Liver (tissue), 8 donors: ENCODE measurements at regions not wholly inside any gene's neighbourhood (a gene's known extent, or its start where the extent isn't known, plus 50 kb on each side); places are given as distances from the start of the nearest gene placed in this dataset.

Experiments
- DNase-seq: peaks from one replicate; pipeline ENCODE4 v3.0.0-alpha.2; 2017; ENCODE audit warnings: low spot score
- H3K27ac ChIP-seq, 2 donors: one replicate each; pipeline ENCODE4 v1.7.0; 2013; ENCODE audit warnings: inconsistent platforms in 2 of 2, low read length in 2 of 2, control low read depth in 1 of 2, low read depth in 1 of 2, mild to moderate bottlenecking in 1 of 2
- H3K27me3 ChIP-seq, 4 donors: one replicate each; pipeline versions ENCODE4 v1.6.1 to v1.7.0; 2013; ENCODE audit warnings: low read length in 3 of 4, inconsistent platforms in 1 of 4, mild to moderate bottlenecking in 1 of 4, moderate library complexity in 1 of 4; ENCODE audit not compliant: control insufficient read depth in 4 of 4, insufficient read depth in 4 of 4
- H3K36me3 ChIP-seq, 4 donors: one replicate each; pipeline versions ENCODE4 v1.6.1 to v1.7.0; 2013; ENCODE audit warnings: low read length in 3 of 4, mild to moderate bottlenecking in 3 of 4, low read depth in 1 of 4, moderate library complexity in 1 of 4; ENCODE audit not compliant: control insufficient read depth in 4 of 4, insufficient read depth in 3 of 4
- H3K4me1 ChIP-seq, 4 donors: one replicate each; pipeline versions ENCODE4 v1.6.1 to v1.7.0; 2013; ENCODE audit warnings: low read length in 3 of 4, mild to moderate bottlenecking in 3 of 4, moderate library complexity in 1 of 4; ENCODE audit not compliant: control insufficient read depth in 4 of 4, insufficient read depth in 4 of 4
- H3K4me3 ChIP-seq, 3 donors: one replicate each; pipeline versions ENCODE4 v1.6.1 to v1.7.0; 2013; ENCODE audit warnings: low read length in 3 of 3, control low read depth in 1 of 3, low read depth in 1 of 3, mild to moderate bottlenecking in 1 of 3
- H3K9ac ChIP-seq, 2 donors: one replicate each; pipeline ENCODE4 v1.7.0; 2013; ENCODE audit warnings: low read length in 2 of 2, mild to moderate bottlenecking in 2 of 2, moderate library complexity in 2 of 2, control low read depth in 1 of 2, low read depth in 1 of 2
- H3K9me3 ChIP-seq, 4 donors: one replicate each; pipeline versions ENCODE4 v1.6.1 to v1.7.0; 2013; ENCODE audit warnings: low read length in 3 of 4; ENCODE audit not compliant: control insufficient read depth in 4 of 4
- EGR1 ChIP-seq, 2 donors: IDR thresholded peaks; 2 replicates each; pipeline ENCODE4 v1.6.1; 2016 to 2018; ENCODE audit warnings: antibody characterized with exemption in 2 of 2, low read depth in 2 of 2
- FOXA1 ChIP-seq: IDR thresholded peaks from 2 replicates; pipeline ENCODE4 v1.6.1; 2016; ENCODE audit warnings: antibody characterized with exemption
- FOXA2 ChIP-seq: IDR thresholded peaks from 2 replicates; pipeline ENCODE4 v1.6.1; 2016; ENCODE audit warnings: antibody characterized with exemption
- GABPA ChIP-seq, 2 donors: IDR thresholded peaks in 1 of 2; conservative IDR thresholded peaks in 1 of 2; 2 replicates each; pipeline ENCODE4 v1.6.1; 2016; ENCODE audit warnings: antibody characterized with exemption in 2 of 2, mild to moderate bottlenecking in 1 of 2, moderate library complexity in 1 of 2
- HNF4A ChIP-seq, 2 donors: conservative IDR thresholded peaks; 2 replicates each; pipeline ENCODE4 v1.6.1; 2016; ENCODE audit warnings: antibody characterized with exemption in 2 of 2, mild to moderate bottlenecking in 2 of 2
- JUND ChIP-seq, 2 donors: IDR thresholded peaks; 2 replicates each; pipeline ENCODE4 v1.6.1; 2016; ENCODE audit warnings: antibody characterized with exemption in 2 of 2
- NR2F2 ChIP-seq: IDR thresholded peaks from 2 replicates; pipeline ENCODE4 v1.6.1; 2016; ENCODE audit warnings: antibody characterized with exemption
- RAD21 ChIP-seq, 2 donors: IDR thresholded peaks; 2 replicates each; pipeline ENCODE4 v1.6.1; 2016; ENCODE audit warnings: antibody characterized with exemption in 2 of 2, mild to moderate bottlenecking in 2 of 2
- RXRA ChIP-seq, 2 donors: IDR thresholded peaks; 2 replicates each; pipeline ENCODE4 v1.6.1; 2017 to 2018; ENCODE audit warnings: antibody characterized with exemption in 2 of 2, mild to moderate bottlenecking in 1 of 2
- SP1 ChIP-seq: IDR thresholded peaks from 2 replicates; pipeline ENCODE4 v1.6.1; 2018; ENCODE audit warnings: antibody characterized with exemption, mild to moderate bottlenecking
- TAF1 ChIP-seq: conservative IDR thresholded peaks from 2 replicates; pipeline ENCODE4 v1.6.1; 2016; ENCODE audit warnings: antibody characterized with exemption, mild to moderate bottlenecking
- YY1 ChIP-seq: IDR thresholded peaks from 2 replicates; pipeline ENCODE4 v1.6.1; 2016; ENCODE audit warnings: antibody characterized with exemption, mild to moderate bottlenecking
- WGBS: extraction: QIAGEN DNeasy Blood & Tissue Kit; methylation state at CpG from one replicate; pipeline ENCODE4 v1.1.7; 2013; 5-methylcytosine and 5-hydroxymethylcytosine counted together
- TF ChIP-seq, protein P1 (sequence below): IDR thresholded peaks from 2 replicates; pipeline ENCODE4 v1.6.1; 2016; ENCODE audit warnings: antibody characterized with exemption, mild to moderate bottlenecking
- TF ChIP-seq, protein P2 (sequence below): IDR thresholded peaks from 2 replicates; pipeline ENCODE4 v1.6.1; 2016; ENCODE audit warnings: antibody characterized with exemption
- TF ChIP-seq, protein P3 (sequence below): fragments of 150-350 bp; IDR thresholded peaks from 2 replicates; pipeline ENCODE4 v1.5.1; 2017; ENCODE audit warnings: improper control_type of control experiment, low read depth, low read length; ENCODE audit not compliant: missing input control
- TF ChIP-seq, protein P4 (sequence below): IDR thresholded peaks from 2 replicates; pipeline ENCODE4 v1.6.1; 2016; ENCODE audit warnings: antibody characterized with exemption
- TF ChIP-seq, protein P5 (sequence below): IDR thresholded peaks from 2 replicates; pipeline ENCODE4 v1.6.1; 2016; ENCODE audit warnings: antibody characterized with exemption
- donor health status: healthy.
- donor health status: healthy.
- donor health status: healthy.
- donor health status: healthy.
- donor health status: healthy.

DNA sequence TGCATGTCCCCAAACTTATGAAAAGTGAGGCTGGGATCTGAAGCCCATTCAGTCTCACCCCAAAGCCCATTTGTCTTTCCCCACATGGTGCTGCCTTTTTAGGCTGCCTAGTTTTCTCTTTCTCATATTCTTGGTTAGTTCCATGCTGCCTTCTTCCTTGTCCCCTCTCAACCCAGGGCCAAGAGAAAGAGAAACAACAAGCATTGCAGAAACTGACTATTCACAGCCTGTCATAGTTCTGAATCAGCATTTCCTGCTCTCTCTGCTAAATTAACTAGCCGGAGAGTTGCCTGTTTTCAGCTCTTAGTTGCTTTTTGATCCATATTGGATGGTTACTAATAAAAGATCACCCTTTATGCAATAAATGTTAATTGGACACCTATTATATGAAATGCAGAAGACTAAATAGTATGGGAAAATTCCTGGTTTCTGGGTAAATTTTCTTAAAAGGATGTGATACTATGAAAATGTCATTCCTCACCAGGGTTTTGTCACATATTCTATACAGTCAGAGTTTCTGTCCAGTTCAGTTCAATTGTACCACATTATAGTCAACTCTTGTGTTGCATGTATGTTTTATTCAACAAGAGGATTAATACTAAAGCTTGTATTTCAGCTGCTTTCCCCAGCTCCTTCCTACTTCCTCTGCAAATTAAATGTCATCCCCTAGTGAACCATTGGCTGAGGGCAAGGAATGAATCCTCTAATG lies 246.5 kb downstream of the GALR1 start:
- Histone ChIP-seq H3K27ac (no peak overlapping the region), H3K9ac (no peak overlapping the region), H3K9me3 (no peaks in the 10 kb centered on the region), H3K4me3 (no peak overlapping the region), H3K4me1 (peaks cover 0 to 2% (median 0%) of the 10 kb centered on the region in 4 donors), H3K36me3 (no peaks in the 10 kb centered on the region), H3K27me3 (no peaks in the 10 kb centered on the region)
- DNase-seq, result no peak
- TF ChIP-seq, protein P1, sequence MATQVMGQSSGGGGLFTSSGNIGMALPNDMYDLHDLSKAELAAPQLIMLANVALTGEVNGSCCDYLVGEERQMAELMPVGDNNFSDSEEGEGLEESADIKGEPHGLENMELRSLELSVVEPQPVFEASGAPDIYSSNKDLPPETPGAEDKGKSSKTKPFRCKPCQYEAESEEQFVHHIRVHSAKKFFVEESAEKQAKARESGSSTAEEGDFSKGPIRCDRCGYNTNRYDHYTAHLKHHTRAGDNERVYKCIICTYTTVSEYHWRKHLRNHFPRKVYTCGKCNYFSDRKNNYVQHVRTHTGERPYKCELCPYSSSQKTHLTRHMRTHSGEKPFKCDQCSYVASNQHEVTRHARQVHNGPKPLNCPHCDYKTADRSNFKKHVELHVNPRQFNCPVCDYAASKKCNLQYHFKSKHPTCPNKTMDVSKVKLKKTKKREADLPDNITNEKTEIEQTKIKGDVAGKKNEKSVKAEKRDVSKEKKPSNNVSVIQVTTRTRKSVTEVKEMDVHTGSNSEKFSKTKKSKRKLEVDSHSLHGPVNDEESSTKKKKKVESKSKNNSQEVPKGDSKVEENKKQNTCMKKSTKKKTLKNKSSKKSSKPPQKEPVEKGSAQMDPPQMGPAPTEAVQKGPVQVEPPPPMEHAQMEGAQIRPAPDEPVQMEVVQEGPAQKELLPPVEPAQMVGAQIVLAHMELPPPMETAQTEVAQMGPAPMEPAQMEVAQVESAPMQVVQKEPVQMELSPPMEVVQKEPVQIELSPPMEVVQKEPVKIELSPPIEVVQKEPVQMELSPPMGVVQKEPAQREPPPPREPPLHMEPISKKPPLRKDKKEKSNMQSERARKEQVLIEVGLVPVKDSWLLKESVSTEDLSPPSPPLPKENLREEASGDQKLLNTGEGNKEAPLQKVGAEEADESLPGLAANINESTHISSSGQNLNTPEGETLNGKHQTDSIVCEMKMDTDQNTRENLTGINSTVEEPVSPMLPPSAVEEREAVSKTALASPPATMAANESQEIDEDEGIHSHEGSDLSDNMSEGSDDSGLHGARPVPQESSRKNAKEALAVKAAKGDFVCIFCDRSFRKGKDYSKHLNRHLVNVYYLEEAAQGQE, result no peak
- TF ChIP-seq FOXA2 (no peak), RXRA (IDR thresholded peaks at IDR 0.05) (no peak)
- WGBS, result 48% methylated on average over 1 of the region's 1 CpG

DNA sequence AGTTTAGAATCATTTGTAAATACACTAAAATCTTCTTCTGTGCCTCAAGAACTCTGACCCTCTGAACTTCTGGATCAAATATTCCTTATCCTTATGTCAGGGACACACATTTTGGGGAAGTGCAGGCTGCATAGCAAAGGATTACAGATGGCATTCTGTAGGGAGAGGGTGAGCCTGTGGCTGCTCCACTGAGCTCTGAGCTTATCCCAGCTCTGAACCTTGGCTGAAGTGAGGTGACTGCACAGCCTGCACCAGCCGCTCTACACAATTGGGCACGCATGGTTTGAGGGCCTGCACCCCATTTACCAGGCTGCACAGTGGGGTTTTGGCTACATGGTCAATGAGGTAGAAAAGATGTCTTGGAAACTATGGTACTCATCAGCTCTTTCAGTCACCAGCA lies 251.6 kb downstream of the GALR1 start:
- WGBS, result 29% methylated on average over 2 of the region's 2 CpGs
- Histone ChIP-seq H3K9ac (no peak overlapping the region), H3K4me3 (no peak overlapping the region), H3K36me3 (no peaks in the 10 kb centered on the region), H3K4me1 (no peaks in the 10 kb centered on the region), H3K27ac (no peak overlapping the region), H3K27me3 (peaks cover 0 to 3% (median 0%) of the 10 kb centered on the region in 4 donors), H3K9me3 (no peaks in the 10 kb centered on the region)
- TF ChIP-seq FOXA1 (no peak), JUND (IDR thresholded peaks at IDR 0.05) (no peak), TAF1 (no peak), YY1 (no peak), EGR1 (IDR thresholded peaks at IDR 0.05; ENCODE audit: low read depth in 2 of 2) (no peak), FOXA2 (no peak), RAD21 (IDR thresholded peaks at IDR 0.05) (no peak), GABPA (IDR thresholded peaks at IDR 0.05 in 1 of 2, conservative IDR thresholded peaks at IDR 0.05 in 1 of 2) (no peak), HNF4A (conservative IDR thresholded peaks at IDR 0.05) (no peak), NR2F2 (no peak), SP1 (no peak)
- TF ChIP-seq, protein P2, sequence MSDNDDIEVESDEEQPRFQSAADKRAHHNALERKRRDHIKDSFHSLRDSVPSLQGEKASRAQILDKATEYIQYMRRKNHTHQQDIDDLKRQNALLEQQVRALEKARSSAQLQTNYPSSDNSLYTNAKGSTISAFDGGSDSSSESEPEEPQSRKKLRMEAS, result no peak
- TF ChIP-seq, protein P1, result no peak
- TF ChIP-seq, protein P3, sequence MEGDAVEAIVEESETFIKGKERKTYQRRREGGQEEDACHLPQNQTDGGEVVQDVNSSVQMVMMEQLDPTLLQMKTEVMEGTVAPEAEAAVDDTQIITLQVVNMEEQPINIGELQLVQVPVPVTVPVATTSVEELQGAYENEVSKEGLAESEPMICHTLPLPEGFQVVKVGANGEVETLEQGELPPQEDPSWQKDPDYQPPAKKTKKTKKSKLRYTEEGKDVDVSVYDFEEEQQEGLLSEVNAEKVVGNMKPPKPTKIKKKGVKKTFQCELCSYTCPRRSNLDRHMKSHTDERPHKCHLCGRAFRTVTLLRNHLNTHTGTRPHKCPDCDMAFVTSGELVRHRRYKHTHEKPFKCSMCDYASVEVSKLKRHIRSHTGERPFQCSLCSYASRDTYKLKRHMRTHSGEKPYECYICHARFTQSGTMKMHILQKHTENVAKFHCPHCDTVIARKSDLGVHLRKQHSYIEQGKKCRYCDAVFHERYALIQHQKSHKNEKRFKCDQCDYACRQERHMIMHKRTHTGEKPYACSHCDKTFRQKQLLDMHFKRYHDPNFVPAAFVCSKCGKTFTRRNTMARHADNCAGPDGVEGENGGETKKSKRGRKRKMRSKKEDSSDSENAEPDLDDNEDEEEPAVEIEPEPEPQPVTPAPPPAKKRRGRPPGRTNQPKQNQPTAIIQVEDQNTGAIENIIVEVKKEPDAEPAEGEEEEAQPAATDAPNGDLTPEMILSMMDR, result no peak
- TF ChIP-seq, protein P4, sequence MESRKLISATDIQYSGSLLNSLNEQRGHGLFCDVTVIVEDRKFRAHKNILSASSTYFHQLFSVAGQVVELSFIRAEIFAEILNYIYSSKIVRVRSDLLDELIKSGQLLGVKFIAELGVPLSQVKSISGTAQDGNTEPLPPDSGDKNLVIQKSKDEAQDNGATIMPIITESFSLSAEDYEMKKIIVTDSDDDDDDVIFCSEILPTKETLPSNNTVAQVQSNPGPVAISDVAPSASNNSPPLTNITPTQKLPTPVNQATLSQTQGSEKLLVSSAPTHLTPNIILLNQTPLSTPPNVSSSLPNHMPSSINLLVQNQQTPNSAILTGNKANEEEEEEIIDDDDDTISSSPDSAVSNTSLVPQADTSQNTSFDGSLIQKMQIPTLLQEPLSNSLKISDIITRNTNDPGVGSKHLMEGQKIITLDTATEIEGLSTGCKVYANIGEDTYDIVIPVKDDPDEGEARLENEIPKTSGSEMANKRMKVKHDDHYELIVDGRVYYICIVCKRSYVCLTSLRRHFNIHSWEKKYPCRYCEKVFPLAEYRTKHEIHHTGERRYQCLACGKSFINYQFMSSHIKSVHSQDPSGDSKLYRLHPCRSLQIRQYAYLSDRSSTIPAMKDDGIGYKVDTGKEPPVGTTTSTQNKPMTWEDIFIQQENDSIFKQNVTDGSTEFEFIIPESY, result no peak
- TF ChIP-seq, protein P5, sequence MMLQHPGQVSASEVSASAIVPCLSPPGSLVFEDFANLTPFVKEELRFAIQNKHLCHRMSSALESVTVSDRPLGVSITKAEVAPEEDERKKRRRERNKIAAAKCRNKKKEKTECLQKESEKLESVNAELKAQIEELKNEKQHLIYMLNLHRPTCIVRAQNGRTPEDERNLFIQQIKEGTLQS, result no peak
- DNase-seq, result no peak
